HL-60/S4 treated with retinoic acid at 250 ng/mL for 4 days and 3 days (cell line): ENCODE measurements at regions not wholly inside any gene's neighbourhood (a gene's known extent, or its start where the extent isn't known, plus 50 kb on each side); places are given as distances from the start of the nearest gene placed in this dataset.
"Not testable (repeated sequence)": the region's sequence is repeated elsewhere in the genome, so short reads cannot be mapped to it uniquely, and the experiment has no call there.

Experiments used
- in situ Hi-C: fragments of 300-500 bp; cut with MboI; formaldehyde crosslinking; loops from 2 replicates; pipeline ENCODE4 v1.7.0; 2022; ENCODE audit warnings: low sequenced_read_pairs

GRCh38 chr15:95120595-95120994, 889.2 kb downstream of the MCTP2 start:
- in situ Hi-C loops: no loop called here

- in situ Hi-C loops: no loop called here
These were observed 889.8 kb downstream of the MCTP2 start for GRCh38 chr15:95121191-95121590.

- in situ Hi-C loops: no loop called here
These were observed 894.4 kb downstream of the MCTP2 start for GRCh38 chr15:95125803-95126202.

GRCh38 chr15:95127356-95127755, 896.0 kb downstream of the MCTP2 start:
- in situ Hi-C loops: no loop called here

GRCh38 chr15:95129574-95129973, 898.2 kb downstream of the MCTP2 start:
- in situ Hi-C loops: no loop called here

GRCh38 chr15:95131131-95131556, 899.8 kb downstream of the MCTP2 start:
- in situ Hi-C loops: no loop called here

GRCh38 chr15:95132774-95133173, 901.4 kb downstream of the MCTP2 start:
- in situ Hi-C loops: no loop called here

GRCh38 chr15:95134431-95135110, 903.2 kb downstream of the MCTP2 start:
- in situ Hi-C loops: no loop called here

- in situ Hi-C loops: no loop called here
These were observed 907.4 kb downstream of the MCTP2 start for GRCh38 chr15:95138604-95139270.

- in situ Hi-C loops: no loop called here
These were observed 910.1 kb downstream of the MCTP2 start for GRCh38 chr15:95141486-95141885.

GRCh38 chr15:95142531-95142930, 911.2 kb downstream of the MCTP2 start:
- in situ Hi-C loops: no loop called here

GRCh38 chr15:95146481-95146880, 915.1 kb downstream of the MCTP2 start:
- in situ Hi-C loops: no loop called here

- in situ Hi-C loops: no loop called here
These were observed 916.8 kb downstream of the MCTP2 start for GRCh38 chr15:95148183-95148582.

- in situ Hi-C loops: no loop called here
These were observed 917.7 kb downstream of the MCTP2 start for GRCh38 chr15:95149036-95149435.

- in situ Hi-C loops: no loop called here
These were observed 918.4 kb downstream of the MCTP2 start for GRCh38 chr15:95149771-95150170.

GRCh38 chr15:95150466-95150865, 919.1 kb downstream of the MCTP2 start:
- in situ Hi-C loops: no loop called here

GRCh38 chr15:95152741-95153140, 921.4 kb downstream of the MCTP2 start:
- in situ Hi-C loops: no loop called here

- in situ Hi-C loops: not testable (repeated sequence)
These were observed 921.8 kb downstream of the MCTP2 start for GRCh38 chr15:95153201-95153600.

- in situ Hi-C loops: no loop called here
These were observed 929.0 kb downstream of the MCTP2 start for GRCh38 chr15:95160316-95160715.

- in situ Hi-C loops: no loop called here
These were observed 930.7 kb downstream of the MCTP2 start for GRCh38 chr15:95162069-95162468.

- in situ Hi-C loops: no loop called here
These were observed 931.2 kb downstream of the MCTP2 start for GRCh38 chr15:95162531-95162930.

- in situ Hi-C loops: no loop called here
These were observed 931.7 kb downstream of the MCTP2 start for GRCh38 chr15:95162967-95163531.
